ENCODE measurements at regions not wholly inside any gene's neighbourhood (a gene's known extent, or its start where the extent isn't known, plus 50 kb on each side); places are given as distances from the start of the nearest gene placed in this dataset.

DNA sequence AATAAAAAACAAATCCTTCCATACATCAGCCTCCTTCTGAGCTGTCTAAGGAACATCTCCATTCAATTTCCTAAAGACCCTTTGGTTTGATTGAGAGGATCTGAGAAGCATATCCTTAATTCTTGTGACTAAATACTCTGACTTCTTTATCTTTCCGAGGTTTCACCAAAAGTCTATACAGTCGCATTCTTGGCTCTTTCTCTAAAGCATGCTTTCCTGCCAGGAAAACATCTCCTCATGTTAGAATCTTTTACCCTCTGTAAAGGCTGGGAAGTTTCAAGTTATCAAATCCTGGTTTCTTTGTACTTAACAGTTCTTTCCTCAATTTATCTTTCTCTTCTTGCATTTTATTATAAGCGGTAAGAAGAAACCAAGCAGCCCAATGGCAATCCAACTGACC lies 630.4 kb downstream of the PTPRC start:
- TF ChIP-seq, protein P1, sequence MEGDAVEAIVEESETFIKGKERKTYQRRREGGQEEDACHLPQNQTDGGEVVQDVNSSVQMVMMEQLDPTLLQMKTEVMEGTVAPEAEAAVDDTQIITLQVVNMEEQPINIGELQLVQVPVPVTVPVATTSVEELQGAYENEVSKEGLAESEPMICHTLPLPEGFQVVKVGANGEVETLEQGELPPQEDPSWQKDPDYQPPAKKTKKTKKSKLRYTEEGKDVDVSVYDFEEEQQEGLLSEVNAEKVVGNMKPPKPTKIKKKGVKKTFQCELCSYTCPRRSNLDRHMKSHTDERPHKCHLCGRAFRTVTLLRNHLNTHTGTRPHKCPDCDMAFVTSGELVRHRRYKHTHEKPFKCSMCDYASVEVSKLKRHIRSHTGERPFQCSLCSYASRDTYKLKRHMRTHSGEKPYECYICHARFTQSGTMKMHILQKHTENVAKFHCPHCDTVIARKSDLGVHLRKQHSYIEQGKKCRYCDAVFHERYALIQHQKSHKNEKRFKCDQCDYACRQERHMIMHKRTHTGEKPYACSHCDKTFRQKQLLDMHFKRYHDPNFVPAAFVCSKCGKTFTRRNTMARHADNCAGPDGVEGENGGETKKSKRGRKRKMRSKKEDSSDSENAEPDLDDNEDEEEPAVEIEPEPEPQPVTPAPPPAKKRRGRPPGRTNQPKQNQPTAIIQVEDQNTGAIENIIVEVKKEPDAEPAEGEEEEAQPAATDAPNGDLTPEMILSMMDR (IDR thresholded peaks at IDR 0.05; ENCODE audit: low read length): no peak
- TF ChIP-seq EZH2 (IDR thresholded peaks at IDR 0.05; ENCODE audit: borderline replicate concordance, low read length): no peak

Measured in OCI-LY1 (cell line).